NOMO-1 treated with DMSO at 0.1 percent for 48 hours (cell line): ENCODE measurements at regions not wholly inside any gene's neighbourhood (a gene's known extent, or its start where the extent isn't known, plus 50 kb on each side); places are given as distances from the start of the nearest gene placed in this dataset.

Experiments
- DNase-seq: peaks from one replicate; lab custom pipeline; 2025; ENCODE audit not compliant: unreplicated experiment; lab: John Stamatoyannopoulos, UW

DNA sequence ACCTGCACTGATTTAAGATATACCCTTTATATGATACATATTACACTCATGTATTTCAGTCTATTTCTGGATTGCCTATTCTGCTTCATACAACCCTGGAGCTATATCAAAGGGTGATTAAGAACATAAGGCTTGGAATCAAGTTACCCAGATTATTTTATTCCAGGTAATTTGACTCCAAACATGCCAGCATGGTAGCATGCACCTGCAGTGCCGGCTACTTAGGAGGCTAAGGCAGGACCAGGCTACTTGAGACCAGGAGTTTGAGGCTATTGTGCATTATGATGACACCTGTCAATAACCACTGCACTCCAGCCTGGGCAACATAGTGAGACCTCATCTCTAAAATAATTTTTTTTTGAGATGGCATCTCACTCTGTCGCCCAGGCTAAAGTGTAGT is 50.4 kb upstream of the NEO1 start:
- no peak for DNase-seq

DNA sequence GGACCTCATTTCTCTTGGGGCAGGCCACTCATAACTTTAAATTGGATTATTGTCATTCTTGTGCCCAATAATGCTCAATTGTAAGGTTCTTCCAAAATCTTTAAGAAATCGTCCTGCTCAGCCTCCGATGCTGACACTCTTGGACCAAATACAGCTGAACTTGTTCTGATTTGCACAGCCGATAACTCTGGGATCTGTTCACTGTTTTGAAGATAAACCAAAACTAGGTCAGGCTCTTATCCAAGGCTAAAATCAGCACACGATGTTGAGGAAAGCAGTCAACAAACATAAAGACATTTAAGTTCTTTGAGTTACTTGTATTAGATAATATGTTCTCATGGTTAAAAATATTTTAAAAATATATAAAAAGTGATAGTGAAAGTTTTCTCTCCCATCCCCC is 52.0 kb upstream of the NEO1 start:
- no peak for DNase-seq

DNA sequence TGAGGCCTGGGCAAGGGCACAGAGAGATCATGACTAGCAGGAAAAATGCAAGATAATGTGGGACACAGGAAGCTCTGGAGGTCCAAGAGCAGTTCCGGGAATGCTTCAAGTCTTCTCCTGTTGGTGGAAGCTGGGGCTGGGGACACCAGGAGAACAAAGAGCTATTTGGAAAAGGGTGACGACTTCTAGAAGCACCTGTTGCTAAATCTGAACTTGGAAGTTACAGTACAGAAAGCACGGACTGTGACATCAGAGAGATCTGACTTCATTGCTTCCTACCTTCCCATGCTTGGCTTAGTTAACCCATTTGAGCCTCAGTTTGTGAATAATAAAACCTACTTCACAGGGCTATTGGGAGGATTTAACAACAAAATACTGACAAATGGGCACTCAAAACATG is 52.7 kb upstream of the NEO1 start:
- no peak for DNase-seq

DNA sequence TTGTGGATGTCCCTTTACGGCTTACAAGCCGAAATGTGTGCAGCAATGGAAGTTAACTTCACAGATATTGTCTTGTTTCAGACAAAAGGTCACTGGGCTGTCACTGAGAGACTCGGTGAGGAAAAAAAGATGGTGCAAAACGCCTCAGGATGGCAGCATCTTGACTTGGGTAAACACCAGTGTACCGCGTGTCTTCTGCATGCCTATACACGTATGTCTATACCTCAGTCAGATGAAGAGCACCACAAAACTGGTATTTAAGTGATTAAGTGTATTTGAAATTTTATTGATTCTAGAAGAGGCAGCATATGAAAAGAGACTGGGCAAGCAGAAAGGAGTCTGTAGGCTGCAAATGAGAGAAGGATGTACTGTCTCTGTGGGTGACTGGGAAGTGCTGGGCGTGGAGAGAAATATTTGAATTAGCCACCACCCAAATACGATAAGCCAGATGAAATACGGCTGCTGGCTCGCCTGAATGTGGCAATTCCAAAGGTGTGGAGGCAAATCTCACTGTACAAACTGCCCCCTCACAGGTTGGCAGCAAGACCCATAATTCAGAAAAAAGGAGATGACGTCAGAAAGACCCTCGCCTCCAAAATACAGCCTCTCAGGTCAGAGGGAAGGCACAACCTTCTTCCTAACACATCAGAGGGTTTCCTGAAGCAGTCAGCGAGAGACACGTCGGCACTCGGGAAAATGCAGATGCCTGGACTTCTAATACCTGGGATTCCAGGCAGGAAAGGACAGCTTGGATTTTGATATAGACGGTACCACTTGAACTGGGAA is 53.4 kb upstream of the NEO1 start:
- DNase-seq = no peak

DNA sequence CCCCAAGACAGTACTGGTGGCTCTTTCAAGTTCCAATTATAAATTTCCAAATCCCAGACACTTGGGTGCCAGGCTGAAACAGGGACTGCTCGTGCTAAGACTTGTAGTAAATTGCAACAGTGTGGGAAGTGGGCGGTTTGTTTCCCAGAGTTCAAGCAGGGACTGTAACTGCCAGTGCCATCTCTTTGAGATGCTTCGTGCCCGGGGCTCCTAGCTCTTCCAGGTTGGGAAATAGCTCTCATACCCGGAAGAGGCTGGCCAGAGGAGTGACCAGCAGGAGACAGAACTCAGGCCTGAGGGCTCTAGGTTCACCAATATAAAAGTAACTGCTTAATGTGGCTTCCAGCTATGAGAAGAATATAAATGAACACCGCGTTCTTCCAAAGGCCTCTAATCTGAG is 54.0 kb upstream of the NEO1 start:
- DNase-seq = no peak

DNA sequence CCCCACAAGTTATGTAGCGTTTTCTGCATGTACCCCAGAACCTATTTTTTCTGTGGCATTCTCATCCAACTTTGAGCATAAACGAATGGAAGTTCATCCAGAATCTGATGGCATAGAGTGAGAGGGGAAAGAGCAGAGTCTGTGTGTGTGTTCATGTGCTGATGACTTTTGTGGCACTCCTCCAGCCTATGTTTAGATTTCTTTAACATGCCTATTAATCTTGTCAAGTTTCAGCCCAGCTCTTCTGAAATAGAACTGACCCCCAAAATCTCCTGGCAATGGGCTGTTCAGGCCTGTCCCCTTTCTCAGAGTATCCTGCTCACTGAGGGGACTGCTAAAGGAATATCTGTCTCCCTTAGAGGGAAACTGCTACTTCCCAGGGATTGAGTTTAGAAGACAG is 56.4 kb upstream of the NEO1 start:
- DNase-seq = no peak

DNA sequence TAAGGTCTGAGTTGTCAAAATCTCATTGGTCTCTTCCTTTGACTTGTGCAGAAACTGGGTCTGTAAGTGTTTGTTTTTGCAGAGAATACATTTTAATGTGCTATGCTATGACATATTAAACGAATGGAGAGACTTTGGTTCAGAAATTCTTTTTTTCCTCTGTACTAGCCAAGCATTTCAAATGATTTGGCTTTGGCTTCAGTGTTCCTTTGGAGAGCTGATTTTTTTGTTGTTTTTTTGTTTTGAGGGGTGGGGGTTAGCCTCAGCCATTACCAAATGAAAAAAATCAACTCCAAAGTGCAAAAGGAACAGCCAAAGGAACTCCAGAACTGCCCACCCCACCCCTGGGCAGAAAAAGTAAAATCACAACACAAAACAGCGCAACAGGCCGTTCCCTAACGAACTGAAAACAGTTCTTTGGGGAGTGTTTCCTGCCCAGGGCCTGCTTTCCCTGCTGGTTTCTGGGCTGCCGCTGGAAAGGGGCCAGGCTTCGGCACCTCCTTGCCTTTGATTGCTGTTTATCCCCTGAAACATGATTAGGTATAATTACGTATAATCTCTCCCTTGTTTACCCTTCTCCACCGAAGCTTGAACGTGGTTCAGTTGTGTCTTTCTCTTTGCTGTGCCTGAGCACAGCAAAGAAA is 57.6 kb upstream of the NEO1 start:
- DNase-seq = no peak

DNA sequence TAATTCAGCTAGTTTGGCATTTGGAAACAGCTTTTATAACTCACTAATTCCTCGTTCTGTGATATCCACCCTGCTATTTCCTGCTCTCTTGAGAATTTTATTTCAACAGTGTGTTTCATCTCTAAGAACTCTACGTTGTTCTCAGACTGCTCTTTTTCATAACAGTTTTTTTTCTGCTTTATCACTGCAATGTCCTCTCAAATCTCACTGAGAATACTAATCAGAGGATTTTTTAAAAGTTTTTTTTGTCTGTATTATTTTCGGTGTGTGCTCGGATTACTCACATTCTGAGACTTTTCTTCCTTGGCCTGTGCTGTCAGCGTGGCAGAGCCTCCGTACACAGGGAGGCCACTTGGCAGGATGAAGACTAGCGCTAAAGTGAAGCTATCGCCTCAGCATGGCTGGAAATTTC is 59.4 kb upstream of the NEO1 start:
- DNase-seq = no peak

DNA sequence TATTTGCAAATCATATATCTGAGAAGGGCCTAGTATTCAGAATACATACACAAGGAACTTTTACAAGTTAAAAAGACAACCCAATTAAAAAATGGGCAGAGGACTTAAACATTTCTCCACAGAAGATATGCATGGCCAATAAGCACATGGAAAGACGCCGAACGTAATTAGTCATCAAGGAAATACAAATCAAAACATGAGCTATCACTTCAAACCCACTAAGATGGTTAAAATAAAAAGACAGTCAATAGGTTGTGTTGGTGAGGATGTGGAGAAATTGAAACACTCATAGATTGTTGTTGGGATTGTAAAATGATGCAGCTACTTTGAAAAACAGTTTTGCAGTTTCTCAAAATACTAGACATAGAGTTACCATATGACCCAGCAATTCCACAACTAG is 61.2 kb upstream of the NEO1 start:
- DNase-seq = no peak

DNA sequence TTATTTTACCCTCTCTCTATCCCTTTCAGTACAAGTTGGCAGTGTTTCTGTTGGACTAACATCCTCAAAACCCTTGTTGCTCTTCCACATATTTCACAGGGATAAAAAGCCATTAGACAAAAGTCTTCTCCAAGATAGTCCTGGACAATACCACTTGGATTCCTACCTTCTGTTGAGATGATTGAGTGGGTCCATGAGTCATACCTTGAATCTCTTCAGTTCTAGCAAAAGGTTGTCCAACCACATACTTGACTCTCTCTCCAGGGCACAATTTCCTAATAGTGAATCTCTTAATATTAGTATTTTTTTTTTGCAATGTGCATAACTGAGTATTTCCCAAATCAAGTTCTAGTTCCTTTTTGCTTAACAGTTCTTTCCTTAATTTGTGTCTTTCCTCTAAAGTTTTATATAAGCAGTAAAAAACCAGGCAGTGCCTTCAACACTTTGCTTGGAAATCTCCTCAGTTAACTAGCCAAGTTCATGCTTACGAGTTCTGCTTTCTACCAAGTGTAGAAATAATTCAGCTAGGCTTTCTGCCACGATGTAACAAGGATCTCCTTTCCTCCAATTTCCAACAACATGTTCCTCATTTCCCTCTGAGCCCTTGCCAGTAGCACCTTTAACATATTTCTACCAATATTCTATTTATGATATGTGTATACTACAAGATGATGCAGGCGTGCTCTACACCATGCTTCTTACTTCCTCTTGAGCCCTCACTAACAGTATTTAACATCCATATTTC is 68.3 kb upstream of the NEO1 start:
- no peak for DNase-seq

DNA sequence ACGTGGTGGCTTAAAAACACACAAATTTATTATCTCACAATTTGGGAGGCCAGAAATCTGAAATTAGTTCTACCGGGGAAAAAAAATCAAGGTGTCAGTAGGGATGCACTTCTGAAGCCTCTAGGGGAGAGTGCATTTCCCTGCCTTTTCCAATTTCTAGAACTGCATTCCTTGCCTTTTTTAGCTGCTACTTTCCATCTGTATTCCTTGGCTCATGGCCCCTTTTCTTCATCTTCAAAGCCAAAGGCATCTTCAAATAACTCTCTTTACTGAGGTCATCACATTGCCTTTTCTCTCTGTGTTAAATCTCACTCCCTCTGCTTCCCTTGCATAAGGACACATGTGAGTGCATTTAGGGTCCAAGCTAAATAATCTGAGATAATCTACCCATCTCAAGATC is 69.5 kb upstream of the NEO1 start:
- no peak for DNase-seq

DNA sequence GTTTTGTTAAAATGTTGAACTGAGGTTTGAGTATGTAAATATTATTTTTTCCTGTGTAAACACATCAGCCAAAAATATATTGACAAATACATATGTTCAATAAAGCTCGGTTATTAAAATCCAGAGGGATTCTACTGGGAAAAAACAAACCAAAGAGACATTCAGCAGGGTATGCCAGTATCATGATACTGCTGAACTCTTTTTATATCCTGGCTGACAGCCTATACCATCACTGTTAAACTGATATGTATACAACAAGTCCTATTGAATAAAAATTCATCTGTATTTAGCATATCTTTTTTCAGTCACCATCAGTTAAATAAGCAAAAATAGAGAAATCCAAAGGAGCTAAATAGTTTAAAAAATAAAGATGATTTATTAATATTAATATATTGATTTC is 71.6 kb upstream of the NEO1 start:
- DNase-seq = no peak

DNA sequence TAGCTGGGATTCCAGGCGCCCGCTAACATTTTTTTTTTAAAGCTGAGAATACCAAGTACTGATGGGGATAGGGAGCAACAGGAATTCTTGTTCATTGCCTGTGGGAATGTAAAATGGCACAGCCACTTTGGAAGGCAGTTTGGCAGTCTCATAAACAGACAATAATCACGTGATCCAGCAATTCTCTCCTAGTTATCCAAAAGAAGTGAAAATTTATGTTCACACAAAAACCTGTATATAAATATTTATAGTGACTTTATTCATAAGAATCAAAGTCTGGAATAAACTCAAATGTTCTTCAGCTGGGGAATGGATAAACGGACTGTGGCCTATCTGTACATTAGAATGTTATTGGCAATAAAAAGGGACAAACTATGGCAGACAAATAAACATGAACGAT is 72.5 kb upstream of the NEO1 start:
- no peak for DNase-seq

DNA sequence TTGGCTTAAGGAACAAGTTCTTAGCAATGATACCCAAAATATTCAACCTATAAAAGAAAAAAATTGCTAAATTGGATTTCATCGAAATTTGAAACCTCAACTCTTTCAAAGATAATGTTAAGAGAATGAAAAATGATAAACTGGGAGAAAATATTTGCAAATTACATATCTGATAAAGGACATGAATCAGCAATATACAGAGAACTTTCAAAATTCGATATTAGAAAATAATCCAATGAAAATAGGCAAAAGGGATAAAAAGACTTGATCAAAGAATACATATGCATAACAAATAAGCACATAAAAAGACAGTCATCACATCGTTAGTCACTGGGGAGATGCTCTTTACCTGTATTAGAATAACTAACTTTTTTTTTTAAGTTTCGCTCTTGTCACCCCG is 73.0 kb upstream of the NEO1 start:
- no peak for DNase-seq

DNA sequence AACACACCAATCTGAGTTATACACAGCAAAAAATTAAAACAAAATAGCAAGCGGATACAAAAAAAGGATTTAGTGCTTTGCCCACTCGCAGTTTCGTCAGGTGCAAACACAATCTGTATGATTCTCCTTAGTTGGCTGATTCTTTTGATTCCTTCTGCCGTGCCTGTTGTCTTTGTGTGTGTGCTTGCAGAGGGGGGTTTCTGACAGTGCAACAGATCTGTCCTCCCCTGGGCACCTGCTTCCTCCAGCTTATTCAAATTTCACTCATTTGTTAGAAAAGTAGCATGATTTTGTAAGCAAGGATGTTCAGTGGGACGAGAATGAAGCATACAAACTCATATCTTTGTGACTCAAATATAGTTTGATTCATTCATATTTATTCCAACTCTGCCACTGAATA is 74.0 kb upstream of the NEO1 start:
- DNase-seq = no peak

DNA sequence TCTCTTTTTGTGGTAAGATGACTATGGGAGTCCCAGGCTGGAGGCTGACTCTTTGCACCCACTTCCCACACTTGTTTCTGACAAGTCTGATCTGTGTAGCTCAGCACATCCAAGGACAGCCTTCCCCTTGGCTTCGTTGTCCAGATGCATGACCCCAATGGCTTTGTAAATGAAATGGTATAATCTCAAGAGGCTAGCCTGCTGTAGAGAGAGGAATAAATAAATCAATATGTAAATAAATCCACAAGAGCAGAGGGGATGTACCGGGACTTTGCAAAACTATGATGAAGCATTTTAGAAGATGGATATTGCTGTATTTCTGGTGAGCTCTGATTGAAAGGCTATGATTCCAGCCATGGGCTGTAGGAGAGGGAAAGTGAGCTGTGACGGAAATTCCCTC is 79.9 kb upstream of the NEO1 start:
- DNase-seq = no peak

DNA sequence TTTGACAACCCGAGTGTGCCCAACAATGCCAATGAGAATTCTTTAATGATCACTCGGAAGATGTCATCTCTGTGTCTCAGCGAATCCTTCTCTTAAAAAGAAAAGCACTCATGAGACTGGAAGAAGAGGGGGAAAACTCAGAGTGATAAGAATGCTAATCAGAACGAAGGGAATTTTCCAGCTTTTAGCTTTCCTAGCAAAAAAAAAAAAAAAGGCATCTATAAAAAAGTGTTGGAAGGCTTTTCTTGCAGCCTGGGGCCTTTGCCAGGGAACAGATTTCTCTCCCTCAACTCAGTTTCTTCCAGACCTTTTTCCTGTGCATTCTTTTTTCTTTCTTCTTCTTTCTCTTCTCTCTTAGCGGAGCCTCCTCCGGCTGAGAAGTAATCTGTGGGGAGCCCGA is 80.5 kb upstream of the NEO1 start:
- DNase-seq = no peak

DNA sequence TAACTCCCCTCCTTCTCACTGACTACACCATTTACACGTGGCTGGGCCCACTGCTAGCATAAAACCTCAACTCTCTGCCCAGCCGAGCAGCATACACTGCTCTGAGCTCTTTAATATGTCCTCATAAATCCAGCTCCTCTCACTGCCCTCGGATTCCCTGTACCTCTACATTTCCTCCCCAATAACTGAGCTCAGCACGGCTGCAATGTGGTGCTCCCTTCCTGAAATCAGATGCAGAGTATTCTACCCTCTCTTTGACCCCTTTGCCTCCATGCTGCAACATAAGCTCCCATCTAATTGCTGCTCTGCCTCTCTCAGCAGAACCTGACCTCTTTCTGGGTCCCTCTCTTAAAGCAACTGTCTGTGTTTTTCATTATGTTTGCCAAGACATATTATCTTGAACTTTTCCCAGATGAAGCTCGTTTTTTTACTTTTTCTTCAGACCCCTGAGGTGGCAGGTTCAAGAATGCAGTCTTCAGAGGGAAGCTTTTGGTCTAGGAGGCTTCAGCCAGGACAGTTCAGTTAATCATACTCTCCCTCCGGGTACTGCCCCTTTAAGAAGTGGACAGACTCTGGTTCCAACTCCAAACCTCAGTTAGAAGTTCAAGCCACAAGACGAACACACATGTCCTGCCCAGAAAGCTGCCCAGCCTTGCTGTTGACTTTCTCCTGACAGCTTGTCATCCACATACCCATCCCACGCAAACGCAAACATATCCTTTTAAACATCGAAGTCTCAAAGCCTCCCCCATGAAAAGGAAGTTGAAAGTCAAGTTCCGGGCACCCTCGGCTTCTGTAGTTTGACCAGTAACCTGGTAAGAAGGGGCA is 81.1 kb upstream of the NEO1 start:
- no peak for DNase-seq

DNA sequence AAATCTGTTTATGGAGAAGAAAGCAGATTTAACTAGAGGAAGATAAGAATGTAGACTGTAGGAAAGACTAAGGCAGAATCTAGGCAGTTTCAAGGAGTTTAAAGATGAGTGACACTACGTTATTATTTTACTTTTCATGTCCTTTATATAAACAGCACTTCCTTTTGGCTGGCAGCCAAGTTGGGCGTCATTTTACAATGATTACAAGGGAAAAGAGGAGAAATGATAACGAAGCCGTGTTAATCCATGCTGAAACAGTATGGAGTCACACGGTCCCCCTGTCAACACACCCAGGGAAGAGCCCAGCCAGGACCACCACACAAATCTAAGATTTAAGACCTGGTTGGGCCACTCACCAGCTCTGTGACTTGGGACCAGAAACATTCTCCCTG is 83.7 kb upstream of the NEO1 start:
- no peak for DNase-seq

DNA sequence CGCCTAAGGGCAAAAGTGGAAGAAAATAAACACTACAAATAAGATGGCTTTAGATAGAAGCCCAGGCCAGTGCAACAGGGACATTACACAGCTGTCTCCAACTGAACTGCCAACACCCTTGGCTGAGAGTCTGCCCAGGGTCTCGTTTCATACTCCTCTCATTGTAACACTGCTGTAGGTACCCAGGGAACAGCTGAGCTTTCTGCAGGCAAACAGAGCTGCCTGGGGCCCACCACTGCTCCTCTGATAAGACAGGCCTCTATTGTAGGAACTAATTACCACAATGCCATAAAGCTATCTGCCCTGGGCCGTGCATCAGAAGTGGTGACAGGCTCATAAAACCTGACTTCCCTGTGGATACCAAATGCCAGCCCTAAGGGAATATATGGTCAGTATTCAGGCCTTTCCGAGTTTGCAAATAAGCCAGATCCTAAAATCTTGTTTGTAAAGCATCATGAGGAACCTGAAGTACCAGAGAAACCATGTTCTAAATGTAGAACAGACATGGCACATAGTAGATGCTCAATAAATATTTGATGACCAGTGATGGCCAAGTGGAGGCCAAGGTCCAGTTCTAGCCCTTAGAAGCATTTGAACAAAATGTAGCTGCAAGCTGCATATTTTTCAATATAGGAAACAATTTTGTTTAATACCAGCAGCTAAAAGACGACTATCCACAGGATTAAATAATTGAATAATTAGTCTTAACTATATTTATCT is 84.3 kb upstream of the NEO1 start:
- no peak for DNase-seq

DNA sequence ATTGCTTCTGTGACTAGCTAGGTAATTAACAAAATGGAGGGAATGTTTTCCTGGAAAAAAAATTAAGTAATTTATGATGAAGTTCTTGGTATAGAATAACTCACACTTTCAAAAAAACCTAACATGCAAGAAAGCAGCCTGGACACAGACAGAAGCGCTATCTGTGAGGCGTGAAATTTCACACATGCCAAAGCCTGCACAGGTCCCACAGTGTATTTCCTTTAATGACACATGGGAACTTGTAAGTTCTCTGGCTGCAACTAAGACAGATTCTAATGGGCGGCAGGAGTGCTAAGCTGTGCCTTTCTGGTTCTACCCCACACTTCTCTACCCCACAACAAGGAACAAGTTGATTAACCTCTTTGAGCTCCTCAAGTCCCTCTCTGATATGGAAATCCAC is 84.9 kb upstream of the NEO1 start:
- DNase-seq = no peak
